ENCODE measurements at regions not wholly inside any gene's neighbourhood (a gene's known extent, or its start where the extent isn't known, plus 50 kb on each side); places are given as distances from the start of the nearest gene placed in this dataset.

GRCh38 chr14:101215927-101216326, 312.4 kb upstream of the RTL1 start:
- no peak overlapping the region for H3K27ac ChIP-seq
- TF ChIP-seq CTCF (conservative IDR thresholded peaks at IDR 0.05) (no peak), ZFX (IDR thresholded peaks at IDR 0.05) (no peak)

DNA sequence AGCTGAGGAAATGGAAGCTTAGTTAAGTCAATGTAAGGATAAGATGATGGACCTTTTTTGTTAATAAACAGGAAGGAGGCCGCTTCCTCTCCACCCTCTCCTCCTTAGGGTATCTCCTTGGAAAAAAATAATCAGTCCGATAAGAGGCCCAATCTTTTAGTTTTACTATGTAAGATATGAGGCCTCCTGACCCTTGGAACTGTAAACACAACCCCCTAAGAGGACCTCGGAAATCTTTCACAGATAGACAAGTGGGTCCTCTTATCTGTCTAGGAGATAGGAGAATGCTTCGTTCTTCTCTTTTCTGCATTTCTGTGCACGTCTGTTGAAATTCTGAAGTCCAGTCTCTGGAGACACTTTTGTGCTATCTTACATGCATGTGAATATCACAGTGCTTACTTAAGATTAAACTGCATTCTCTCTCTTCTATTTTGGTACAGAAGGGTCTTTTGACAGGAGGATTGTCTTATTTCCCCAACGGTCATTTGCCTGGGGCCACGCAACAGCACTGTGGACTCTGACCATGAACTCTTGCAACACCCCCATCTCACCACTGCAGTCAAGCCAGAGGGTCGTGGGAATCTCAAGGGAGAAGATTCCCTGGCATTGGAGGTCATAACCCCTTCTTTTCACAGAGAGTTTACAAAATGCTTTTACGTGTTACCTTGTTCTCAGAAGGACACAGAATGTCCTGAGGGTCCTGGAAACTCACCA, 313.0 kb upstream of the RTL1 start:
- TF ChIP-seq ZFX (IDR thresholded peaks at IDR 0.05): no peak
- no peak for TF ChIP-seq CTCF (conservative IDR thresholded peaks at IDR 0.05)
- no peak overlapping the region for H3K27ac ChIP-seq

GRCh38 chr14:101217080-101217463, 313.6 kb upstream of the RTL1 start:
- H3K27ac ChIP-seq: no peak overlapping the region
- TF ChIP-seq ZFX (IDR thresholded peaks at IDR 0.05): no peak
- TF ChIP-seq CTCF (conservative IDR thresholded peaks at IDR 0.05): no peak

DNA sequence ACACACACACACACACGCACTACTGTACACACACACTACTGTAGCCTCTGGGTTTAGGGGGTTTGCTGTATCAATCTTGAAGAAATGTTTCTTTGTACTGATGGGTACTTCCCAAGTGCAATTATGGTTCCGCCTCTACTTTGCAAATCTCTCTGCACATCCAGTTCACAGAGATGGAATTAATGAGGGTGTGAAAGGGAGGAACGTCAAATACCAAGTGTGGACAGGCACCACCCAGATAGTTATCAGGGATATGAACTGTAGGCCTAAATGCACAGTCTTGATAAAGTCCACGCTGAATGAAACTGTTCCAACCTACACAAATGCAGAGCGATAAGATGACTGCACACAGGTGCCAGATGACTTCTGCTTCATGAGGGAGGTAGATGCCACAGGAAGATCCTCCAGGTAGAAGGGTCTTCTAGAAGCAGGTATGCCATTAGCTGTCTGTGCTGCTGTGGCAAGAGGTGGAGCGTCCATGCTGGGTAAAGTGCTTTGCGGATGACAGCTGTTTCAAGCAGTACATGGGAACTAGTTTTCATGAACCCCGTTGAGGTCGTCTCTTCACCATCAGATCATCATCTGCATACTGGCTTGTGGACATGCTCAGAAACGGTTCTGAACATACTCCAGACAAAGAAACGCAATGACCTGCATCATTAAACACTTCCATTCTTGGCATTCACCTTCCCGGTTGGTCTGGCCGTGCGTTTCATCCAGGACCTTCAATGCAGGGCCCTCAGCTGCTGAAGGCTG, 314.3 kb upstream of the RTL1 start:
- no peak overlapping the region for H3K27ac ChIP-seq
- no peak for TF ChIP-seq ZFX (IDR thresholded peaks at IDR 0.05)
- TF ChIP-seq CTCF (conservative IDR thresholded peaks at IDR 0.05): no peak

DNA sequence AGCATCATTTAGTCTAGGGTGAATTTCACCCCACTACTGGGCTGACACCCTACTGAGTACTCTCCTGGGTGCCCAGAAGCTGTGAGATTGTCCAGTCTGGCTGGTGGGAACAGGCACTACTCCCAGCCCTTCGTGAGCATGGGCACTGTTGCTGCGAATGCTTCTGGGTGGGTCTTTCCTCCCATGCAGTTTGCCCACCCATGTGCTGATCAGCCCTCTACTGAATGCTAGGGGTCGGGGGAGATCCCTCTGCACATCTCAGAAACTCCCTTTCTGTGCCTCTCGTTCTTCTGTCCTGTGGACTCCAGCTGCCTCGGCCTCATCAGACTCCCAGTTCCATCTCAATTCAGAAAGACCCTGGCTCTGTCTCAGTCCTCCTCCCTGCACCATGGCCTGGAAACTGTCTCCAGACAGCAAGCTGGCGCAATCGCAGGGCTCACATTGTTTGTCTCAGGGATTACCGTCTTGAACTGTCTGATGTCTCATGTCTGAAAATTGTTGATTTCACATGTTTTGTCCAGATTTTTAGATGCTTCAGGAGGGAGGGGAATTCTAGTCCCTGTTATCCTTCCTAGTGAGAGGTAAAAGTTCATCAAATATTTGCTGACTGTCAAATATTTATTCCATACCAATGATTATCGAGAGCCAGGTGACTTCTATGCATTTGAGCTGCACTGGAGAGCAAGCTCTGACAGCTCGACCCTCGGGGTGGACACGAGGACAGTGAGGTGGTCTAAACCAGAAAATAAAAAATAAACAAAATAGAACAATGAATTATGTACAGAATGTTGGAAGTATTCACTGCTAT, 316.6 kb upstream of the RTL1 start:
- no peak overlapping the region for H3K27ac ChIP-seq
- TF ChIP-seq CTCF (conservative IDR thresholded peaks at IDR 0.05) (no peak), ZFX (IDR thresholded peaks at IDR 0.05) (no peak)

GRCh38 chr14:101220921-101221510, 317.5 kb upstream of the RTL1 start:
- H3K27ac ChIP-seq: no peak overlapping the region
- no peak for TF ChIP-seq CTCF (conservative IDR thresholded peaks at IDR 0.05)
- TF ChIP-seq ZFX (IDR thresholded peaks at IDR 0.05): no peak
